SHP77 treated with DMSO at 0.1 percent for 48 hours (cell line): ENCODE measurements at regions not wholly inside any gene's neighbourhood (a gene's known extent, or its start where the extent isn't known, plus 50 kb on each side); places are given as distances from the start of the nearest gene placed in this dataset.
"Not testable (repeated sequence)": the region's sequence is repeated elsewhere in the genome, so short reads cannot be mapped to it uniquely, and the experiment has no call there.

Source experiments
- DNase-seq: peaks from one replicate; lab custom pipeline; 2025; lab: John Stamatoyannopoulos, UW

- DNase-seq, result not testable (repeated sequence)
Measured at GRCh38 chr6:104676679-104677078, 183.0 kb downstream of the HACE1 start.

GRCh38 chr6:104675161-104675560 lies 184.6 kb downstream of the HACE1 start:
- DNase-seq, result not testable (repeated sequence)

- DNase-seq, result not testable (repeated sequence)
Measured at GRCh38 chr6:104673078-104673477, 186.6 kb downstream of the HACE1 start.

GRCh38 chr6:104671591-104671891 lies 188.2 kb downstream of the HACE1 start:
- DNase-seq, result not testable (repeated sequence)

DNA sequence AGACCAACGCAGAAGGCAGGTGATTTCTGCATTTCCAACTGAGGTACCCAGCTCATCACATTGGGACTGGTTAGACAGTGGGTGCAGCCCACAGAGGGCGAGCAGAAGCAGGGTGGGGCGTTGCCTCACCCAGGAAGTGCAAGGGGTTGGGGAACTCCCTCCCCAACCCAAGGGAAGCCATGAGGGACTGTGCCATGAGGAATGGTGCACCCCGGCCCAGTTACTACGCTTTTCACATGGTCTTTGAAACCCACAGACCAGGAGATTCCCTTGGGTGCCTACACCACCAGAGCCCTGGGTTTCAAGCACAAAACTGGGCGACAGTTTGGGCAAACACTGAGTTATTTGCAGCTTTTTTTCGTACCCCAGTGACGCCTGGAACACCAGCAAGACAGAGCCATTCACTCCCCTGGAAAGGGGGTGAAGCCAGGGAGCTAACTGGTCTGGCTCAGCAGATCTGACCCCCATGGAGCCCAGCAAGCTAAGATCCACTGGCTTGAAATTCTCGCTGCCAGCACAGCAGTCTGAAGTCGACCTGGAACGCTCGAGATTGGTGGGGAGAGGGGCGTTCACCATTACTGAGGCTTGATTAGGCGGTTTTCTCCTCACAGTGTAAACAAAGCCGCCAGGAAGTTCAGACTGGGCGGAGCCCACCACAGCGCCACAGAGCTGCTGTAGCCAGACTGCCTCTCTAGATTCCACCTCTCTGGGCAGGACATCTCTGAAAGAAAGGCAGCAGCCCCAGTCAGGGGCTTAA lies 188.7 kb downstream of the HACE1 start:
- DNase-seq, result not testable (repeated sequence)

- DNase-seq, result no peak
Measured at GRCh38 chr6:104669483-104669882, 190.2 kb downstream of the HACE1 start.

DNA sequence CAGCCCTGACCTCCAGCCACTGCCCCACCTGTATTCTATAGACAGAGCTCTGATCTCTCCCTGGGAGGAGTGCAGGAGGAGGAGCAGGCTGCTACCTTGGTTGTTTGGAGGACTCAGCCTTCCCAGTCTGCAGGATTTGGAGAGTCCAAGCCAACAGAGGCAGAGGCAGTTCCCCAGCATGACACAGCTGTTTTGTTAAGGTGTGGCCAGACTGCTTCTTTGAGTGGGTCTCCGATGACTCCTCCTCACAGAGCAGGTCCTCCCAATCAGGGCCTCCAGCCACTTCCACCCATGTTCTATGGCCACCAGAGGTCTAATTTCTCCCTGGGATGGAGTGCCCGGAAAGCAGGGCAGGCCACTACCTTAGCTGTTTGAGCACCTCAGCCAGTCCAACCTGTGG lies 203.5 kb downstream of the HACE1 start:
- DNase-seq, result no peak

DNA sequence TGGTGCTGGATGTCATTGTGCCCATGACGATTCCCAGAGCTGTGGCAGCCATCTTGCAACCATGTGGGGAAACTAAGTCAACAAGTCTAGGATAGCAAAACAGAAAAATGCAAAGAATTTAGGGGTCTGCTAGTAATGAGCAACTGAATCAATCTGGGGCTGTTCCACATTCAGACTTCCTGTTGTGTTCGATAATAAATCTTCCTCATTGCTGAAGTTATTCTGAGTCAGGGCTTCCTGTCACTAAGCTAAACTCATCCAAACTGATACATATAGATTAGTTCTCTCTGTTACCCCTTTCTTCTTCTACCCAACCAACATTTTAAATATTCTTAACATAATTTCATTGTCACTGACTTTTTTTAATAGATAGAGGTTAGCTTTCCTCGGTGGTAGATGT lies 205.9 kb downstream of the HACE1 start:
- DNase-seq, result no peak

DNA sequence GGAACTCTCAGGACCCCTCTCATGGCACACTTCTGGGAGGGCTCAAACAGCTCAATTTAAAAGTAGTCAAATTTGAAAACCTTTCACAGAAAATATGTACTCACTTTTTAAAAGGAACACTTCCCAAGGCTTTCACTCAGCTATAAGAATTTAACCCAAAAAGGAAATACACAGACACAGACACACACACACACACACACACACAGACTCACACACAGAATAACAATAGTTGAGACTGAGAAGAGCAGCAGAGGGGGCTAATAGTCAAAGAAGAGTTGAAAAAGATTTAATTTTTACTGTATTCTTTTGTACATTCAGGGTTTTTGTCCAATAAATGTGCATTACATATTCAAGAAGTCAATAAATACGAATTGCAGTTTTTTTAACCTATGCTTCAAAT lies 211.4 kb downstream of the HACE1 start:
- no peak for DNase-seq

DNA sequence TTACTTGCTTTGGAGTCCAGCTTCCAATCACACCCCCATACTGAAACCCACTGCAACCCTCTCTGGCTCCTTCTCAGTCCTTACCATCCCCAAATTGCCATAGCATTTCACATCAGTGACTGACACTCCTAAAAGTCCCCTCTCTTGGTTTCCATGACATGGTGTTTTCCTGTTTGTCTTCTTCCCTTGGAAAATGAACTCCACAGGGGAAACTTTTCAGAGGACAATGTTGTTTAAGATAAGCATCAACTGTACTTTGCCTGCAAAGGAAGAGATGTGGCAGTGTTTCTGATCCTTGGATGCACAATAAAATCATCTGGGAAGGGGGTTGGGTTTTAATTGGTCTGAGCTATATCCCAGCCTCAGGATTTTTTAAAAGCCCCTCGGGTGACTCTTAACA lies 214.9 kb downstream of the HACE1 start:
- DNase-seq, result no peak

DNA sequence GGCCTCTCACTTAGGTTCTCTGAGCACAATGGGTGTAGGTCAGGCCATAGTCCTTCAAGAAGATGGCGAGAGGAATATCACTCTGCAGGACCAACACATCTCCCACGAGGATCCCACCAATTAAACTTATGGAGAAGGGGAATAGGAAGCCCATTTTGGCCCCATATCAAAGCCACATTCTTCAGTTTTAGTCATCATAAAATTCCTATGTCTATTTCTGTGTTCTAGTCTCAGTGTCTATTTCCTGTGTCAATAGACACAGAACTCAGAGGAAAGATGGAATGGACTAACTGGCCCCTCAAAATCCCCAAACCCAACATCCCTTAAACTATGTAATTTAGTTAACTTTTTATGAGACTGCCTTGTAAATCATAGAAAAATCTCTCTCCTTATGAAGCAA lies 216.8 kb downstream of the HACE1 start:
- DNase-seq, result no peak

DNA sequence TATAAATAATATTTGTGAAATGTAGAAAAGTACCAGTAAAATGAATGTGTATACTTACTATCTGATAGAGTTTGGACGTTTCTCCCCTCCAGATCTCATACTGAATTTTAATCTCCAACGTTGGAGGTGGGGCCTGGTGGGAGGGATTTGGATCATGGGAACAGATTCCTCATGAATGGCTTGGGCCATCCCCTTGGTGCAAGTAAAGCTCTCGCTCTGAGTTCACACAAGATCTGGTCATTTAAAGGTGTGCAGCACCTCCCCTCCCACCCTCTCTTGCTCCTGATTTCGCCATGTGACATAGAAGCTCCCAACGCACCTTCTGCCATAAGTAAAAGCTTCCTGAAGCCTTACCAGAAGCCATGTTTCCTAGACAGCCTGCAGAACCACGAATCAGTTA lies 219.0 kb downstream of the HACE1 start:
- no peak for DNase-seq

GRCh38 chr6:104640150-104640700 lies 219.5 kb downstream of the HACE1 start:
- DNase-seq, result no peak

DNA sequence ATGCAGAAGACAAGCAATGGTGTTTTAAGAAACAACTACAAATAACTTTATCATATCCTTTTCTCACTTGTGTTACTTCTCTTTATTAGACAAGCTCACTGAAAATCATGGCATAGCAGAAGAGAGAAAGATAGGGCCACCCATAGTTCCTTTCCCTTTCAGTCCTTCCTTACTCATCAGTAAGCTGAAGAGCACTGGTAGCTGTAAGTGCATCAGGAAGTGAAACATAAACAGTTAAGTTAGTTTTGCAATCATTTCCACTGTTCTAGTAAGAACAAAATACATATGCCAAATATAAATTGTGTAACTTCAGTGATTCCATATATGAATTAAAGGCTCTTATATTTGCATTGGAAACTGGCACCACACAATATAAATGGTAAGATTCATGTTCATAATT lies 220.1 kb downstream of the HACE1 start:
- no peak for DNase-seq

- no peak for DNase-seq
Measured at GRCh38 chr6:104638841-104639290, 220.9 kb downstream of the HACE1 start.

GRCh38 chr6:104633125-104633524 lies 226.6 kb downstream of the HACE1 start:
- DNase-seq, result no peak

DNA sequence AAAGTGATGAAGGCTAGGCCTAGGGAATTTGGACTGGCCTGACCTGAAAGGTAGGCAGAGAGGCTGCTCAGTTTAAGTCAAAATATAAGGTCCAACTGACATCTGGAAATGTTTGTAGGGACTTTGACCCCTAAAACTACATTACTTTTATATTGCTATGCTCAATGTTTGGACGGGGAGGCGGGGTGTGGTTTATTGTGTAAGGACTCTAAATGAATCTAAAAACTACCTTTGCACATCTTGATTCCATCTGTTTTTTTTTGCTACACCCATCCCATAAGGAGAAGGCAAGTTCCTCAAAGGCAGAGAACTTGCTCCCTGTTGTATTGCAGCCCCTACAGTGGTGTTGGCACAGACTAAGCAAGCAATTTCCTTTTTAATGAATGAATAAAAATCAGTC lies 227.1 kb downstream of the HACE1 start:
- DNase-seq, result no peak

DNA sequence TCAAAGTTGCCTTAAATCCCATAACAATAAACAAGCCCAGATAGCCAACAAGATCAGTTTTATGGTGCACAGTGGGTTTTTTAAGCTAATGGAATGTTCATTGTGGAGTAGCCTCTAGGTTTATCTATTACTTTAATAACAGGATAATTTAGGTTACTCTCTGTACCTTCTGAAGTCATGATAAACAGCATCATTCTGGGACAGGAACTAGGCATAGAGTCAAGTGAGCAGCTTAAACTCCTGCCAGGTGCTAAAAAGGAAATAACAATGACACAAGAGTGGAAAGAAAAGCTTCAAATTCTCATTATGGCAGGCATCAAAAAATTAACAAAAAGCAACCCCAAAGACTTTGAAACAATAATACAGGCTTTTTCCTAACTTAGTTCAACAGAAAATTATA lies 228.8 kb downstream of the HACE1 start:
- no peak for DNase-seq

GRCh38 chr6:104630522-104630921 lies 229.2 kb downstream of the HACE1 start:
- no peak for DNase-seq

- DNase-seq, result no peak
Measured at GRCh38 chr6:104629826-104630225, 229.9 kb downstream of the HACE1 start.

DNA sequence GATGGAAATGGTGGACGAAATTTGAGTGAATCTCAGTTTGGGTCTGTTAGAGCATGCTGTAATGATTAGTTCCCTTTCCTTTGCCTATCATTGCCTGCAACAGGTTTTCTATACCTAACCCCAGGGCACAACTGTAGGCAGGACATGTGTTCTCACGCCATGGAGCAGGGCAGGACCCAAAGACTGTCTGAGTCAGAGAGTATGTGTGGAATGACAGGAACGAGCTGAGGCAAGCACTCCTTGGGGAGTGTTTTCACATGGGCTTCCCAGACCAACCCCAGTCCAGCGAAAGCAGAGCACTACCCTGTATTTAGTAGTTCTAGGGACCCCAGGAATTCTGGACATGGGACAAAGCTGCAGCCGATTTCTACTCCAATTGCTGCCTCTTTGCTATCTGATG lies 234.2 kb downstream of the HACE1 start:
- no peak for DNase-seq

DNA sequence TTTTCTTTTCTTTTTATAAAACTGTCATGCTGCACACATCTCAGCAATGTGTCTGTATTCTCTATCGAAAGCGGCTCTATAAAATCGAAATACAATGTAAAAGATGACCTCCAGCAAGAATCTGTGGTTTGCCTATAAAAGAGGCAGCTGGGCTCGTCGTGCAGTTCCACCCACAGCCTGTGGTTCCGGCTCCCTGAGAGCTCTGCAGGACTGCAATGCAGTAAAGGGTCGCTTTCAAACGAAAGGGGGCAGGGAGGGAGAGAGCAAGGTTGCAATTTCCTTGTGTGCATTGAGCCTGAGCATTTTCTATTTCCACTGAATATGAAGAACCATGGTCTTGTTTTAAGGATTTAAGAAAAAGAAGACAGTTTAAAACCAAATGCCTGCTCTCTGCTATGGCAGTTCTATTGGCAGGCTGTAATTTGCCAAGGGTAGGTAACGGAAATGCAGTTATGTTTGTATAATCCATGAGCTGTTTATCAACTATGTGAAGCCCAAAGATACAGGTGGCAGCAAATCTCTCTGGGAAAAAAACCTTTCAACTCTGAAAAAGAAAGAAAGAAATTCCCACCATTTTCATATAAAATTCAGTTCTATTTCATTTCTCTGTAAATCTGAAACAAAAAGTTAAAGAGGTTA lies 236.5 kb downstream of the HACE1 start:
- DNase-seq, result peak; percentile 56

- no peak for DNase-seq
Measured at GRCh38 chr6:104621396-104621795, 238.3 kb downstream of the HACE1 start.

- no peak for DNase-seq
Measured at GRCh38 chr6:104617591-104617990, 242.1 kb downstream of the HACE1 start.
